ENCODE measurements at regions not wholly inside any gene's neighbourhood (a gene's known extent, or its start where the extent isn't known, plus 50 kb on each side); places are given as distances from the start of the nearest gene placed in this dataset.

- TF ChIP-seq POLR2A (IDR thresholded peaks at IDR 0.05; ENCODE audit: low read depth, low read length) (no peak), SPI1 (IDR thresholded peaks at IDR 0.05; ENCODE audit: low read depth, low read length) (no peak), POLR2AphosphoS5 (IDR thresholded peaks at IDR 0.05; ENCODE audit: low read depth, low read length) (no peak)
Observed at GRCh38 chr14:81772381-81772780, 238.7 kb upstream of the SEL1L start.

Data from GM12891 (cell line).